ENCODE measurements at regions not wholly inside any gene's neighbourhood (a gene's known extent, or its start where the extent isn't known, plus 50 kb on each side); places are given as distances from the start of the nearest gene placed in this dataset.
"Not testable (repeated sequence)": the region's sequence is repeated elsewhere in the genome, so short reads cannot be mapped to it uniquely, and the experiment has no call there.

- ATAC-seq (no peak), DNase-seq (ENCODE audit: low spot score) (no peak)
Measured at GRCh38 chr5:82447913-82448312, 169.8 kb upstream of the RPS23 start.

- no peak for DNase-seq (ENCODE audit: low spot score)
- ATAC-seq: no peak
Measured at GRCh38 chr5:82446809-82447208, 168.7 kb upstream of the RPS23 start.

GRCh38 chr5:82445726-82446335, 167.7 kb upstream of the RPS23 start:
- ATAC-seq: no peak
- no peak for DNase-seq (ENCODE audit: low spot score)

- ATAC-seq: no peak
- DNase-seq (ENCODE audit: low spot score): no peak
Measured at GRCh38 chr5:82439750-82440445, 161.7 kb upstream of the RPS23 start.

- not testable (repeated sequence) for ATAC-seq; DNase-seq (ENCODE audit: low spot score)
Measured at GRCh38 chr5:82437565-82437964, 159.4 kb upstream of the RPS23 start.

GRCh38 chr5:82436291-82436690, 158.1 kb upstream of the RPS23 start:
- ATAC-seq: no peak

GRCh38 chr5:82434696-82435660, 156.8 kb upstream of the RPS23 start:
- not testable (repeated sequence) for DNase-seq (ENCODE audit: low spot score); ATAC-seq

More at GRCh38 chr5:82436291-82436690, 158.1 kb upstream of the RPS23 start:
- no peak for DNase-seq (ENCODE audit: low spot score)

GRCh38 chr5:82426464-82427154, 148.5 kb upstream of the RPS23 start:
- DNase-seq (ENCODE audit: low spot score): no peak
- ATAC-seq: peak; percentile 18

GRCh38 chr5:82425591-82425990, 147.4 kb upstream of the RPS23 start:
- DNase-seq (ENCODE audit: low spot score) (no peak), ATAC-seq (no peak)

GRCh38 chr5:82424211-82424610, 146.1 kb upstream of the RPS23 start:
- ATAC-seq: no peak
- DNase-seq (ENCODE audit: low spot score): no peak

- no peak for DNase-seq (ENCODE audit: low spot score)
- no peak for ATAC-seq
Measured at GRCh38 chr5:82422751-82423181, 144.6 kb upstream of the RPS23 start.

- DNase-seq (ENCODE audit: low spot score) (no peak), ATAC-seq (no peak)
Measured at GRCh38 chr5:82422001-82422740, 144.0 kb upstream of the RPS23 start.

GRCh38 chr5:82421119-82421518, 143.0 kb upstream of the RPS23 start:
- ATAC-seq (no peak), DNase-seq (ENCODE audit: low spot score) (no peak)

- not testable (repeated sequence) for ATAC-seq; DNase-seq (ENCODE audit: low spot score)
Measured at GRCh38 chr5:82420524-82420923, 142.4 kb upstream of the RPS23 start.

GRCh38 chr5:82419559-82420332, 141.6 kb upstream of the RPS23 start:
- ATAC-seq (no peak), DNase-seq (ENCODE audit: low spot score) (no peak)

- ATAC-seq (no peak), DNase-seq (ENCODE audit: low spot score) (no peak)
Measured at GRCh38 chr5:82418608-82418950, 140.4 kb upstream of the RPS23 start.

- ATAC-seq (no peak), DNase-seq (ENCODE audit: low spot score) (no peak)
Measured at GRCh38 chr5:82417776-82418607, 139.8 kb upstream of the RPS23 start.

GRCh38 chr5:82416512-82416911, 138.4 kb upstream of the RPS23 start:
- no peak for DNase-seq (ENCODE audit: low spot score)
- ATAC-seq: no peak

GRCh38 chr5:82414041-82414388, 135.9 kb upstream of the RPS23 start:
- DNase-seq (ENCODE audit: low spot score): no peak
- ATAC-seq: no peak

Measured in left lobe of liver (tissue), 2 donors.